Stimulated activated CD8-positive, alpha-beta memory T cell treated with anti-CD3 and anti-CD28 coated beads, Interleukin-2, amount 100 ng/mL, for 48 hours (primary cell): ENCODE measurements at regions not wholly inside any gene's neighbourhood (a gene's known extent, or its start where the extent isn't known, plus 50 kb on each side); places are given as distances from the start of the nearest gene placed in this dataset.
"Not testable (repeated sequence)": the region's sequence is repeated elsewhere in the genome, so short reads cannot be mapped to it uniquely, and the experiment has no call there.

ENCODE experiments used
- DNase-seq, 2 donors: peaks; one replicate each; pipeline ENCODE4 v3.0.0-alpha.2; 2020; ENCODE audit warnings: low read depth in 2 of 2

DNA sequence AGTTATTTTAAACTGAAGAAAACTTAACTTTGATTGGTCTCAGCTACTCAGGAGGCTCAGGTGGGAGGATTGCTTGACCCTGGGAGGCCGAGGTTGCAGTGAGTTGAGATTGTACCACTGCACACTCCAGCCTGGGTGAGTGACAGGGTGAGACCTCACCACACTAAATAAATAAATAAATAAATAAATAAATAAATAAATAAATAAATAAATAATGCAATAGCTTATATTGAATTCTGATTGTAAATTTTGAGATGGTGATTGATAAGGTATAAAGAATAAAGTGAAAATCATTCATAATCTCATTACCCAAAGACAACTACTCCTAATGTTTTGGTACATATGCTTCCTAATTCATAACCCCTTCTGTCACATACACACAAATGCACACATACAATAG lies 58.1 kb downstream of the TUBA3C start:
- DNase-seq: no peak

DNA sequence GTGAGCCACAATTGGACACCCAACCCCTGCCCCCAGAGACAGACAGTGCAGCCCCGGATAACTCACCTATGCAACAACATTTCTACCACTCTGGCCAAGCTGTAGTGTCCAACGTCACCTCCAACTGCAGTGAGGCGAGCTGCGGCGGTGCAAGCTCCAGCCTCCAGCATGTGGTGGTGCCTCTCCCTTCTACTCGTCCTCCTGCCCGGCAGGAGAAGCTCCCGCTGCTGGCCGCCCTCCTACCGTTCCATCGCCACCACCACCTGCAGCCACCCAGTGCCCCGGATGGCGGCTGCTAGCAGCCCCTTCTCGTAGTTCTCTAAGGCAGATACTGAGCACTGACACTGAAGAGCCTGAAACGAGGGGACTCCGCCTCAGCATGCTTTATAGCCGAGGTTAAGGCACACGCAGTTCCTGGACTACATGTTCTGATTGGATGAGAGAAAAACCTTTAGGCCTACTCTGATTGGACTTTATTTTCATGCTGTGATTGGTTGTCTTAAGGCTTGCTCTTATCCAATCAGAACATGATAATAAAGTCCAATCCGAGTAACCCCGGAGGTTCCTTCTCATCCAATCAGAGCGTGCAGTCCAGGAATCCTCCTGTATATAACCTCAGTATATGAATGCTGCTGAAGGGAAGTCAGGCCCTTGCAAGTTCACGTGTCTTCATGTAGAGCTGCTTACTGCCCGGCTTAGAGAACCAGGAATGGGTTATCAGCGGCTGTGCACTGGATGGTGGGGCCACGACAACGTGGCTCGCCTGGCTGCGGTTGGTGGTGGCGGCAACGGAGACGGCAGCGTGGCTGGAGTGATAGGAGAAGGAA lies 63.5 kb downstream of the TUBA3C start:
- no peak for DNase-seq

DNA sequence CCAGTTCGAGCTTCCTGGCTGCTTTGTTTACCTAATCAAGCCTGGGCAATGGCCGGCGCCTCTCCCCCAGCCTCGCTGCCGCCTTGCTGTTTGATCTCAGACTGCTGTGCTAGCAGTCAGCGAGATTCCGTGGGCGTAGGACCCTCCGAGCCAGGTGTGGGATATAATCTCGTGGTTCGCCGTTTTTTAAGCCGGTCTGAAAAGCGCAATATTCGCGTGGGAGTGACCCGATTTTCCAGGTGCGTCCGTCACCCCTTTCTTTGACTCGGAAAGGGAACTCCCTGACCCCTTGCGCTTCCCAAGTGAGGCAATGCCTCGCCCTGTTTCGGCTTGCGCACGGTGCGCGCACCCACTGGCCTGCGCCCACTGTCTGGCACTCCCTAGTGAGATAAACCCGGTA lies 72.4 kb downstream of the TUBA3C start:
- DNase-seq: not testable (repeated sequence)

DNA sequence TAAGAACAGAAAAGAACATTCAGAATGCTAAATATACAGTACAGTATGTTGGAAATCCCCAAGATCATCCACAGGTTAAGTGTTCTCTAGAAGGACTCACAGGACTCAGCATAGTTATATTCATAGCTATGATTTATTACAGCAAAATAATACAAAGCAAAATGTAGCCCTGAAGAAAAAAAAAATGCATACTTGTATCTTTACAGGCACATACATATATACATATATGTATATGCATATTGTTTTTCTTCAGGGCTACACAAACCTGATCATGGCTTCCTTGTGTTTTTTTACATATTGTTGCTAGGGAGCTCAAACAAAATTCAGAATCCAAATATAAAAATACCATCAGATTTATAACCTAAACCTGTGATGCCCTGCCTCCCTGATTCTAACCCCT lies 78.5 kb downstream of the TUBA3C start:
- no peak for DNase-seq

DNA sequence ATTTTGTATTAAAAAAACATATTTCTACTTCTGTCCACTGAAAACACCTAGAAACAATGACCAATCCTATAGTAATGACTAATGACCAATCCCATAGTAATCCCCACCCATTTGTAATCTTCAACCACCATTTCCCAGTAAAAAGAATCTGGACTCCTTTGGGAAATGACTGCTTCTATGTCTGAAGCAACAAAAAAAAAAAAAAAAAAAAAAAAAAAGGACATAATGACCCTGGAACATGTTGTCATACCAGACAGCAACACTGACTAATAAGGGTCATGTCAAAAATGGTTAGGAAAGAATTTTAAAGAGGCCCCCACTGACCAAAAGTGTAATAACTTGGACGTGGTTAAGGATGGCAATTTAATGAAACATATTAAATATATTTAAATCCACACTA lies 88.3 kb downstream of the TUBA3C start:
- DNase-seq: no peak

DNA sequence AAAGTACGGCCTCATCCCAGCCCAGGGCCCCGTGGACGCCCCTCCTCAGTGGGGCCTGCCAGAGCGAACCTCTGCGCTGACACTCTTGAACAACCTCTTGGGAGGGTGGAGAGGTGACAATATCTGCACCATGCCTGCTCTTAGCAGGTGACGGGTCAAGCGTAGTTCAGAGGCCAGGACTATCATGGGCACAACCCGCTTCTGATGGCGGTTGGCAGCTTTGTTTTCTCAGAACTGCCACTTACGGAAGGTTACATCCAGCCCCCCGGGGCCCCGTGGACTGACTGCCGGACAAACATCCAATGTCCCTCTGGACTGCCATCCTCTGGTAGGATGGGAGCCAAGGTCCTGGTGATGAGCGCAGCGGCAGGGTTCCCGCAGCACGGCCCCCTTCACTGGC lies 91.1 kb downstream of the TUBA3C start:
- no peak for DNase-seq

DNA sequence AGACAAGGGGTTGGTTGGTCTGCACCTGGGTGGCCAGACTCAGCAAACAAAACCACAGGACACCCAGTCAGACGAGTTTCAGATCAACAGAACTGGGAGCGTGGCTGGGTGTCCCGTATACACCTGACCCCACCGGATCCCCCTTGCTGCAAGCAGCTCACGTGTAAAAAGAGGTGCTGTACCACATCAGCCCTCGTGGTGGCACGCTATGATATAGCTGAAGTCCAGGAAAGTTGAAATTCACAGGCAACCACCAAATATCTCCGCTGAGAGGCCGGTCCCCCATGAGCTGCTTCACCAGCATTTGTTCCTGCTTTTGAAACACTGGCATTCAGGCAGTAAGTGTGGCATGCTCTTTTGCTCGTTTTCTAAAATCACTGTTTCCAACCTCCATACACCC lies 92.3 kb downstream of the TUBA3C start:
- DNase-seq: no peak

DNA sequence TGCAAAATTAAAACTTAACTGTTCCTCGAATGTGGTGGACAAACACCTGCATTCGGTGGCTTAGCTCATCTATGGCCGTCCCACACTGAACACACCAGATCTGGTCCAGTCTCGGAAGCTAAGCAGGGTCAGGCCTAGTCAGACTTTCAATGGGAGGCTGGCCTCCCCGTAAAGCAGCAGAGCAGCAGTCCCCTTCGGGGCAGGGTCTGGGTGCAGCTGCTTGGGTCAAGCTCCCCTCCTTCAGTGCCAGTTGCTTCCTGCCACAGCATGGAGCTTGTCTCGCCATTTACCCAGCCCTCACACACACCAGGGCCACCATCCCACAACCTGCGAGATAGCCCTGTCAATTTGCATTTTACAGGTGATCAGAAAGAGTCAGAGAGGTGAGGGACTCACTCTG lies 93.2 kb downstream of the TUBA3C start:
- no peak for DNase-seq

DNA sequence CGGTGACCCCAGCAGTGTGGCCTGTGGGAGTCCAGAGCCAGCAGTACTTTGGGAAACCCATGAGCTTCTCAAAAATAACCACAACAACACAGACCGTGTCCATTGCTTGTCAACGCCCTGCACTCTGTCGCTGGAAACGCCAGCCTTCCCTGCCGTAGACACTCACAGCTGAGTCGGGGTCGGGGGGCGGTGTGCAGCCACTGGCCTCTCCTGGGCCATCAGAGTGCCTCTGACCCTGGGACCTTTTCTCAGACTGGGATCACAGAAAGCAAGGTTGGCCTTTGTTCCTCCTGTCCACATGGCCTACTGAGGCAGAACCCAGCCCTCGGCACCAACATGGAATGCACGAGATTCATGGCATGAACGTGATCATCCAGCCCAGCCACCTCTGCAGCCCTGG lies 95.7 kb downstream of the TUBA3C start:
- no peak for DNase-seq

DNA sequence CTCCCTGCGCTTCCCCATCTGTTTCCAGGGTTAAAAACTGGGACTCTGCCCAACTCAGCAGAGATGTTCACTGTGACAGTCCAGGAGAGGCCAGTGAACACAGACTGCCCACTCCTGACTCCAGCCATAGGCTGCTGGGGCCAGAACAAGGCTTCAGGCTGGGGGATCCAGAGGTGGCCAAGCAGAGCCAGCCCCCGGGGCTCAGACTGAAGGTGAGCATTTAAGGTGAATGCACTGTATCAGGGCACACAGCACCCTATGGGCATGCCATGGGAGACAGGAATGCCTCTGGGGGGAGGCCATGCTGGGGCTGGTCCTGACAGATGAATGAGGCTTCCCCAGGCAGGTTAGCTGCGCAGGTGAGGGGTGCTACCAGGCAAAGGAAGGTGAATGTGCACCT lies 96.4 kb downstream of the TUBA3C start:
- DNase-seq: no peak

DNA sequence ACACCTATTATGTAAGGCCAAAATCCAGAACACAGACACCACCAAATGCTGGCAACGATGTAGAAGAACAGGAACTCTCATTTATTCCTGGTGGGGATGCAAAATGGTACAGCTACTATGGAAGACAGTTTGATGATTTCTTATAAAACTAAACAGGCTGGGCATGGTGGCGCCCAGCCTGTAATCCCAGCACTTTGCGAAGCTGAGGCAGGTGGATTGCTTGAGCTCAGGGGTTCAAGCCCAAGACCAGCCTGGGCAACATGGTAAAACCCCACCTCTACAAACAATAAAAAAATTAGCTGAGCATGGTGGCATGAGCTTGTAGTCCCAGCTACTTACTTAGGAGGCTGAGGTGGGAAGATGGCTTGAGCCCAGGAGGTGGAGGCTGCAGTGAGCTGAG lies 98.3 kb downstream of the TUBA3C start:
- DNase-seq: no peak

DNA sequence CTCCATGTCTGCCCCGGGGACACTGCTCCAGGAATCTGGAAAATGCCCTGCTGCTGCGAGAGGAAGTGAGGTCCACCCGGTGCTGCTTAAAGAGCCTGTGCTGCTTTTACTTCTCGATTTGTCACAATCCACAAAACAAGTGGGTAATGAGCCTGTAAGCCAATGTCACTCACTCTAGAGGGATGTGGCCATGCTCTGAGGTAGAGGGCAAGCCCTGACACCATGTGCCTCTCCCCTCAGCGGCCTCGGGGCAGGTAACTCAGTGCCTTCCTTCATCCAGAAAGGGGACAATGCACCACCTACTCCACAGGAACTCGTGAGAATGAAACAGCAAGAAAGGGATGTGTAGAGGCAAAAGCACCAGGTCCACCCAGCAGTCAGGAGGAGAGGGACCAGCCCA lies 106.2 kb downstream of the TUBA3C start:
- DNase-seq: no peak

DNA sequence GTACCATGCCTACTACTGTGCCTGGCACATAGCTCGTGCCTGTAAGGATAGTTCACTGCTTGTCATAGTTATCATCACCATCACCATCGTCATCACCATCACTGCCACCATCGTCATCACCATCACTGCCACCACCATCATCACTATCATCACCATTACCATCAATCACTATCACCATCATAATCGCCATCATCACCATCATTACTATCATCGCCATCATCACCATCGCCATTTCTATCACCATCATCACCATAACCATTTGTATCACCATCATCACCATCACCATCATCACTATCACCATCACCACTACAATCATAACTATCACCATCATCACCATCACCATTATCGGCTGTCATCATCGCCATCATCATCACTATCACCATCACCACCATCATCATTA lies 107.1 kb downstream of the TUBA3C start:
- DNase-seq: no peak

DNA sequence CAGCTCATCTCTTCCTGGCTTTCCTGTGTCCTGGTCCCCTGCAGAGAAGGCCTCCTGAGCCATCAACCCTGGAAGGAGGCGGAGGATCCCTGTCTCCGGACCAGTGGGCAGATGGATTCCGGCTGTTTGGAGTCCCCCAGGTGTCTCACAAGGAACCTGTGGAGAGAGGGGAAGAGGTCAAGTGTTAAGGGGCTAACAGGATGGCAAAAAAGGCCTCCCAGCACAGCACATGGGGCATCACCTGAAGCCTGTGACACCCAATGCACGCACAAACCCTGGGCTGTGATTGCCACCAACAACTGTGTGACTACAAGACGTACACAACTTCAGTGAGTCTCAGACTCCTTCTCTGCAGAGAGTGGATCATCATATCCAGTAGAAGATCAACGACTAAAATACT lies 107.5 kb downstream of the TUBA3C start:
- not testable (repeated sequence) for DNase-seq

DNA sequence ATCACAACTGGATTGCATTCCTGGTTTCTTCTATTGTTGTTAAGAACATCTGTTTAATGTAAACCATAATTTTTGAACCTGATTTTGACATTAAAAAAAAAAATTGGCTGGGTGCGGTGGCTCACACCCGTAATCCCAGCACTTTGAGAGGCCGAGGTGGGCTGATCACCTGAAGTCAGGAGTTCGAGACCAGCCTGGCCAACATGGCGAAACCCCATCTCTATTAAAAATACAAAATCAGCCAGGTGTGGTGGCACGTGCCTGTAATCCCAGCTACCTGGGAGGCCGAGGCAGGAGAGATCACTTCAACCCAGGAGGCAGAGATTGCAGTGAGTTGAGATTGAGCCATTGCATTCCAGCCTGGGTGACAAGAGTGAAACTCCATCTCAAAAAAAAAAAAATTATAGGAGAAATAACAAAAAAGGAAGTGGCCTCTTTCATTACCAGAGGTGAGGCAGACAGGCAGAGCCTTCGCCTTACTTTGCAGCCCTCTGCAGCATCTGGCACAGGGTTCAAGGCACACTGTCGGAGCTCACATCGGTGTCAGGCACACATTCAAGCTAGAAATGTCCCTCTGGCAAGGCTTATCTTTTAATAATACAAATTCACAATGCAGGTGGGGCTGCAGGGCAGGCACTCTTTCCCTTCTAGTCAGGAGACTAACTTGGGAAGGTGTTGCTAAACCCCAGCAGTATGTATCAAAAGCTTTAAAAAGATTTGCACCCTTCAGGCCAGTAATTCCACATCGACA lies 108.5 kb downstream of the TUBA3C start:
- DNase-seq: not testable (repeated sequence)

DNA sequence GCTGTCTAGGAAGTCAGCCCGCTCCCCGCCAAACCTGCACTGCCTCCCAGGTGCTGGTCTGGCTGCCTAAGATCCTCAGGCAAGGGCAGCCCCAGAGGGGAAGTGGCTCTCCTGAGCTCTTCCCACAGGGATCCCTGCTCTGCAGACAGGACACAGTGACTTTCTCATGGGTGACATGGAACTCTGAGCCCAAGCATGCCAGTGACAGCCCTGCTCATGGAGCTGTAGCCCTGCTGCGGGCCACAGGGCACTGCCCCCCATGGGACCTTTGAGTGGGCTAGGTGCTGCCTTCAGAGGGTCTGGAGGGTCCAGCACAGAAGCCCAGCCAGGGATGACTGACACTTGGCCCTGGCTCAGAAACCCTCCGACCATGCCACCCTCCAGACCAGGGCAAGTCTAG lies 109.1 kb downstream of the TUBA3C start:
- no peak for DNase-seq

DNA sequence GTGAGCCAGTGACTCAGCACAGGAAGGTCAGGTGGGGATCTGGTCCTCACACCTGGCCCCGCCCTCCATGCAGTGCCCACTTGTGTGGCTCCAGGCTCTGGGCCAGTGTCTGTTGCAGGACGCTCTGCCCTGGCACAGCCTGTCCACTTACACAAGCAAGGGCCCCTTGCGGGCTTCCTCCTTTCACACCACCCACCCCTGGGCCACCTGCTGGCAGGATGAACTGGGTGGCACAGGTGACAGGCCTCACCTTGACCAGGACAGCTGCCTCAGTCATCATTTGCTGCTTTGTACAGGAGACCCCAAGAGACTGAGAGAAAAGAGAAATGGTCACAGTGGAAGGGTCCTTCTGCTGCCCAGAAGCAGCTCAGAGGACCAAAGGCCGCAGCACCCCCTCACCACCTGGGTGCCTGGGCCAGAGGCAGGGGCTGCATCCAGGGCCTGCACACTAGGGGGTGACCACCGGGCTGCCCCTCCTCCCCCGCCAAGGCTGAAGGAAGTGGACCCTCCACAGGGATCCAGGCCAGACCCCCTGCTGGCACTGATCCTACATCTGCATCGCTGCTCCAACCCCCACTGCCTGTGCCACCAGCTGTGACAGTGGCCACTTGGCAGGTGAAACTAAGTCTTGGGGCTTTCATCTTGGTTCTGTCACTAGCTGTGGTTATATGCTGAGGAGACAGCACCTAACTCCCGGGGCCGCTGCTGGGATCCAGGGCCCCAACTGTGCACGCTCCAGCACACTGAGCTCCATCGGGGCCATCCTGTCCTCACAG lies 110.3 kb downstream of the TUBA3C start:
- no peak for DNase-seq

DNA sequence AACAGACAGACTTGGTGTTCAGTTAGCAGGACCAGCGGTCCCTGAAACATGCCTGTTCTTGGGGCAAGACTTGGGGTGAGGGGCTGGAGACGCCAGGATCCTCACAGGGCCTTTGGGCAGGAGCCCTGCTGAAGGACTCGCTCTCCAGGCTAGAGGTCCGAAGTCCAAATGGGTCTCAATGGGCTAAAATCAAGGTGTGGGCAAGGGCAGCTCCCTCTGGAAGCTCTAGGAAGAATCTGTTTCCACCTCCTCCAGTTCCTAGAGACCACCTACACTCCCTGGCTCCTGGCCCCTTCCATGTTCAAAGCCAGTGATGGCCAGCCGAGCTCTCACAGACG lies 111.3 kb downstream of the TUBA3C start:
- DNase-seq: no peak

DNA sequence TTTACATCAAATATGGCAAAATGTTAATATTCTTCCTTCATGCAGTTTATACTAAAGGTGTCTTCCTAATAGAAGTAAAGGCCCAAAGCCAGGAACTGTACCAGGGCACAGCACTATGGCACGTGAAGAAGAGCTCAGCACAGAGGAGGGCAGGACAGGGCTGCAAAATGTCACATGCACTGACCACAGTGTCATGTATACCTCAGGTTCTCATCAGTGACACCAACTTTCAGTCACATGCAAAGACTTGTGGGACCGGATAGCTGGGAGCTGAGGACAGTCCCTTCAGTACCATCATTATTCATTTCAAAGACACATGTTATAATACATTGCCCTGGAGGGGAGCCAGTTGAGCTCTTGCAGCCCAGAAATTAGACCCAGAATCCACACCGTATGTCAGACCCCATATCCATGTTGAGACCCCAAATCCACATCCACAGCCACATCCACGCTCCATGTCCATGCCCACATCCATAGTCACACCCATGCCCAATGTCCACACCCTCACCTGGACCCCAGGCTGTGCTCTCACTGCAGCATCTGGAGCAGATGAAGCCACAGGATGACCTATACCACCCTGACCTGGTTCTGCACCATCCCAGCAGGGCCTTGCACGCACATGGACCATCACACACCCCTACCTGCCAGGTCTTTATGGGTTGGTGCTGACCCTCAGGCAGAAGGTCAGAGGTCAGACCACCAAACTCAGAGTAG lies 111.8 kb downstream of the TUBA3C start:
- DNase-seq: no peak

DNA sequence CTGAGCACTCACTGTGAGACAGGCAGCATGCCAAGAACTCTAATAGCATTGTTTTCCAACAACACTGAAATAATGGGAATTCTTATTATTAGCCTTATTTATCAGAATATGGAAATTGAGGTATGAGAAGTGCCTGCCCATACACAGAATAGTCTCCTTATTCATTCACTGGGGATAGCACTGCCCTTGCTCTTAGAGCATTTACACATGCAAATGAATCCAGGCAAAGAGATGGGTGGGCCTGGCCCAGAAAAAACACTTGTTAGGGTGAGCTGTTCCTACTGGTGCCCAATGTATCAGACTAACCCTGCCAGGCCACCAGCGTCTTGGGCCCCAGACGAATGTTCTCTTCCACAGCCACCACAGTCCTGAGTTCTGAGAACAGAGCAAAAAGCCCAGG lies 112.9 kb downstream of the TUBA3C start:
- no peak for DNase-seq

DNA sequence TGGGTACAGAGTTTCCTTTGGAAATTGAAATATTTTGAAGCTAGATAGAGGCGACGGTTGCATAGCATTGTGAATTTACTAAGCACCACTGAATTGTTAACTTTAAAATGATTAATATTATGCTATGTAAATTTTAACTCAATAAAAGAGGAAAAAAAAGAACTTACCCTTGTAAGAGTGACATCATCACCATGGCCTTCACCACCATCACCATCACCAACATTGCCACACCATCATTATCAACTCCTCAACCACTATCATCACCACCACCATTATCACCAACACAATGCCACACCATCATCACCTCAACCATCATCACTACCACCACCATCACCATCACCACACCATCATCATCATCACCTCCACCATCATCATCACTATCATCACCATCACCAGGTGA lies 113.9 kb downstream of the TUBA3C start:
- DNase-seq: no peak

DNA sequence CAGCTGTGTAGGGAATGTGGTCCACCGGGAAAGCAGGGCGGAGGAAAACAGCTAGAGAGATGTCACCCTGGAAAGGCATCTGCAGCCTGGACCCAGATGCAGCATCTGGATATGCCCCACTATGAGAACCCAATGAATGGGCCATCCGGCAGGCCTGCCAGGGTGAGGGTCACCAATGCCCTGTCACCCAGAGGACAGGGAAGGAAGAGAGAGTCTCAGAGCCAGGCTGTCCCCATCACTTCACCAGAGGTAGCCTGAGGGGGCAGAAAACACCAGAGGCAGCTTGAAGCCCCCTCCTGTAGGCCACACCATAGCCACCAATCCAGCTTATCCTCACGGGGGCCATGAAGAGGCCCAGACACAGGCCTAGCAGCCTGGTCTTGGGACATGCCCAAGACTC lies 118.8 kb downstream of the TUBA3C start:
- DNase-seq: no peak
